DOHH2 (cell line): ENCODE measurements at regions not wholly inside any gene's neighbourhood (a gene's known extent, or its start where the extent isn't known, plus 50 kb on each side); places are given as distances from the start of the nearest gene placed in this dataset.
"Not testable (repeated sequence)": the region's sequence is repeated elsewhere in the genome, so short reads cannot be mapped to it uniquely, and the experiment has no call there.

Experiments used
- H3F3A ChIP-seq: fragments of 200-600 bp; sonication (generic), shearing (Covaris generic); 2 replicates; pipeline ENCODE4 v1.6.0; 2016; ENCODE audit warnings: antibody characterized with exemption, mild to moderate bottlenecking; ENCODE audit not compliant: control insufficient read depth, insufficient read depth
- H3K27ac ChIP-seq: fragments of 200-600 bp; sonication (generic); 2 replicates; pipeline ENCODE4 v1.5.1; 2014; ENCODE audit warnings: low read depth, mild to moderate bottlenecking, low read length, moderate library complexity
- H3K27me3 ChIP-seq: fragments of 200-600 bp; sonication (generic); 2 replicates; pipeline ENCODE4 v1.6.1; 2014; ENCODE audit warnings: mild to moderate bottlenecking, low read length, mixed read lengths; ENCODE audit not compliant: control insufficient read depth
- H3K36me3 ChIP-seq: fragments of 200-600 bp; sonication (generic); 2 replicates; pipeline ENCODE4 v1.6.1; 2014; ENCODE audit warnings: mild to moderate bottlenecking, low read length, moderate library complexity, mixed read lengths; ENCODE audit not compliant: control insufficient read depth
- H3K4me1 ChIP-seq: fragments of 200-600 bp; sonication (generic); 2 replicates; pipeline ENCODE4 v1.6.1; 2014; ENCODE audit warnings: mild to moderate bottlenecking, low read length, mixed read lengths; ENCODE audit not compliant: control insufficient read depth
- H3K4me2 ChIP-seq: fragments of 200-600 bp; sonication (generic); 2 replicates; pipeline ENCODE4 v1.6.0; 2014; ENCODE audit warnings: mild to moderate bottlenecking, low read length, moderate library complexity
- H3K4me3 ChIP-seq: fragments of 200-600 bp; sonication (generic); 2 replicates; pipeline ENCODE4 v1.5.1; 2014; ENCODE audit warnings: mild to moderate bottlenecking, low read length, mixed read lengths
- H3K79me2 ChIP-seq: fragments of 200-600 bp; sonication (generic); 2 replicates; pipeline ENCODE4 v1.6.1; 2014; ENCODE audit warnings: mild to moderate bottlenecking, low read length, mixed read lengths; ENCODE audit not compliant: control insufficient read depth
- H3K9me2 ChIP-seq: fragments of 200-600 bp; sonication (generic); replicated peaks from 2 replicates; pipeline ENCODE4 v1.6.1; 2014; ENCODE audit warnings: mild to moderate bottlenecking, low read length, mixed read lengths; ENCODE audit not compliant: control insufficient read depth
- H3K9me3 ChIP-seq: fragments of 200-600 bp; sonication (generic); 2 replicates; pipeline ENCODE4 v1.6.1; 2014; ENCODE audit warnings: antibody characterized with exemption, low read length, mixed read lengths; ENCODE audit not compliant: control insufficient read depth, insufficient read depth
- H4K20me1 ChIP-seq: fragments of 200-600 bp; sonication (generic); 2 replicates; pipeline ENCODE4 v1.6.0; 2014; ENCODE audit warnings: low read depth, mild to moderate bottlenecking, antibody characterized with exemption, low read length, moderate library complexity; ENCODE audit not compliant: control insufficient read depth, insufficient read depth
- EZH2phosphoT487 ChIP-seq: fragments of 200-600 bp; sonication (generic); IDR thresholded peaks from 2 replicates; pipeline ENCODE4 v1.6.1; 2017; ENCODE audit warnings: borderline replicate concordance, mild to moderate bottlenecking, antibody characterized with exemption, low read length, moderate library complexity, mixed read lengths
- TF ChIP-seq, protein P1 (sequence below): fragments of 200-600 bp; sonication (generic); IDR thresholded peaks from one replicate; pipeline ENCODE4 v1.5.1; 2014; ENCODE audit warnings: antibody characterized with exemption, mild to moderate bottlenecking, low read depth, low read length; ENCODE audit not compliant: poor library complexity, severe bottlenecking

DNA sequence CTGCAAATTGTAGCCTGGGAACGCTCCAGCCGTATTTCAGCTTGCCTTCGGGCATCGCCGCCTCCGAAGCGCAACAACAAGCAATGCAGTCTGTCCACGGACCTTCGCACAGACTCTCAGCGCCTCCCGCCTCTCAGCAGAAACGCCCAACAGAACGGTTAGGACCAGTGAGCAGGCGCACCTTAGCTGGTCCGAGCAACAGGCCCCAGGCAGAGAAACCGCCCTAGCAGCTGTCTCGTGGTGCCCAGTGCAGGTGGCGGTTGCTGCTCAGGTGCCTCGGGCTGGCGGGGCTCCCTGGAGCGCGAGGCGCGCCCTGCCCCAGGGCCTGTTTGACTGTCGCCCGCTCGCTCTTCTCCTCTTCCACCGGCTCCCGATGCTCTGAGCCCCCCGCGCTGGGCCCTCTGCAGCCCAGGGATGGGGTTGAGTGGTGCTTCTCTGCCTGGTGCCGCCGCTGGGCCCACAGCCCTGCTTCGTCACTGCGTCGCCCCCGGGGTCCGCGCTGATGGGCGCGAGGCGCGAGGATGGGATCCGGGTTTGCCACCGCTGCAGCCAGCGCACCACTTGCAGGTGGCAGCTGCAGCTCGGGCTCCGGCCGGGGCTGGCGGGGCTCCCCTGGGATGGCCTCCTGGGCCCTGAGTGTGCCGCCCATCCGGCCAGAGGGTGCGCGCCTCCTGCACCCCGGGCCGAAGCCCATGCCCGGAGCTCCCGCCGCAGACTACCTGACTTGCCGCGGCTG lies 268.4 kb upstream of the FRG2C start:
- Histone ChIP-seq H3K79me2 (no peaks in the 10 kb centered on the region), H3K9me2 (no peaks in the 10 kb centered on the region), H3K27ac (no peak overlapping the region), H4K20me1 (no peaks in the 10 kb centered on the region), H3K27me3 (no peaks in the 10 kb centered on the region), H3K36me3 (no peaks in the 10 kb centered on the region), H3K4me2 (no peak overlapping the region), H3K9me3 (no peaks in the 10 kb centered on the region), H3F3A (no peaks in the 10 kb centered on the region), H3K4me1 (no peaks in the 10 kb centered on the region), H3K4me3 (no peak overlapping the region)
- TF ChIP-seq EZH2phosphoT487, result no peak
- TF ChIP-seq, protein P1, sequence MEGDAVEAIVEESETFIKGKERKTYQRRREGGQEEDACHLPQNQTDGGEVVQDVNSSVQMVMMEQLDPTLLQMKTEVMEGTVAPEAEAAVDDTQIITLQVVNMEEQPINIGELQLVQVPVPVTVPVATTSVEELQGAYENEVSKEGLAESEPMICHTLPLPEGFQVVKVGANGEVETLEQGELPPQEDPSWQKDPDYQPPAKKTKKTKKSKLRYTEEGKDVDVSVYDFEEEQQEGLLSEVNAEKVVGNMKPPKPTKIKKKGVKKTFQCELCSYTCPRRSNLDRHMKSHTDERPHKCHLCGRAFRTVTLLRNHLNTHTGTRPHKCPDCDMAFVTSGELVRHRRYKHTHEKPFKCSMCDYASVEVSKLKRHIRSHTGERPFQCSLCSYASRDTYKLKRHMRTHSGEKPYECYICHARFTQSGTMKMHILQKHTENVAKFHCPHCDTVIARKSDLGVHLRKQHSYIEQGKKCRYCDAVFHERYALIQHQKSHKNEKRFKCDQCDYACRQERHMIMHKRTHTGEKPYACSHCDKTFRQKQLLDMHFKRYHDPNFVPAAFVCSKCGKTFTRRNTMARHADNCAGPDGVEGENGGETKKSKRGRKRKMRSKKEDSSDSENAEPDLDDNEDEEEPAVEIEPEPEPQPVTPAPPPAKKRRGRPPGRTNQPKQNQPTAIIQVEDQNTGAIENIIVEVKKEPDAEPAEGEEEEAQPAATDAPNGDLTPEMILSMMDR, result no peak

GRCh38 chr3:75396316-75396802 lies 267.8 kb upstream of the FRG2C start:
- Histone ChIP-seq H3F3A (no peaks in the 10 kb centered on the region), H3K27me3 (no peaks in the 10 kb centered on the region), H3K79me2 (no peaks in the 10 kb centered on the region), H3K4me3 (no peak overlapping the region), H3K9me3 (no peaks in the 10 kb centered on the region), H3K9me2 (no peaks in the 10 kb centered on the region), H3K27ac (no peak overlapping the region), H4K20me1 (no peaks in the 10 kb centered on the region), H3K4me2 (no peak overlapping the region), H3K4me1 (no peaks in the 10 kb centered on the region), H3K36me3 (no peaks in the 10 kb centered on the region)
- TF ChIP-seq EZH2phosphoT487, result no peak
- TF ChIP-seq, protein P1, result no peak

DNA sequence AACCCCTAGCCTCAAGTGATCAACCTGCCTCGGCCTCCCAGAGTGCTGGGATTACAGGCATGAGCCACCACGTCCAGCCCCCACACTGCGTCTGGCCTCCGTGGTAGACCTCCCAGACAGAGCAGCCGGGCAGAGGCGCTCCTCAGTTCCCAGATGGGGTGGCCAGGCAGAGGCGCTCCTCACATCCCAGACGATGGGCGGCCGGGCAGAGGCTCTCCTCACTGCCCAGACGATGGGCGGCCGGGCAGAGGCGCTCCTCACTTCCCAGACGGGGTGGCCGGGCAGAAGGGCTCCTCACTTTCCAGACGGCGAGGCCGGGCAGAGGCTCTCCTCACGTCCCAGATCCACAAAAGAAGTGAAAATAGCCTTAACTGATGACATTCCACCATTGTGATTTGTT lies 266.6 kb upstream of the FRG2C start:
- H3K36me3 ChIP-seq, H3K9me3 ChIP-seq, H3K4me1 ChIP-seq, H3K4me2 ChIP-seq, H4K20me1 ChIP-seq, H3K27me3 ChIP-seq, H3K79me2 ChIP-seq, H3K4me3 ChIP-seq, H3F3A ChIP-seq, H3K9me2 ChIP-seq, H3K27ac ChIP-seq: not testable (repeated sequence)

- H3K27me3 ChIP-seq, H3K4me3 ChIP-seq, H3K9me2 ChIP-seq, H3K79me2 ChIP-seq, H3K4me2 ChIP-seq, H3K27ac ChIP-seq, H3K9me3 ChIP-seq, H3K4me1 ChIP-seq, H3F3A ChIP-seq, H3K36me3 ChIP-seq, H4K20me1 ChIP-seq: not testable (repeated sequence)
- TF ChIP-seq, protein P1, result peak; percentile 42
Measured at GRCh38 chr3:75422101-75422945, 241.8 kb upstream of the FRG2C start.

- H3K9me3 ChIP-seq, H3F3A ChIP-seq, H3K36me3 ChIP-seq, H3K79me2 ChIP-seq, H3K4me2 ChIP-seq, H4K20me1 ChIP-seq, H3K4me1 ChIP-seq, H3K9me2 ChIP-seq, H3K27me3 ChIP-seq, H3K27ac ChIP-seq, H3K4me3 ChIP-seq: not testable (repeated sequence)
Measured at GRCh38 chr3:75425379-75425778, 238.7 kb upstream of the FRG2C start.
